Testis (tissue), 2 donors: ENCODE measurements at regions not wholly inside any gene's neighbourhood (a gene's known extent, or its start where the extent isn't known, plus 50 kb on each side); places are given as distances from the start of the nearest gene placed in this dataset.

Source experiments
- DNase-seq: peaks from one replicate; pipeline ENCODE4 v3.0.0-alpha.2; 2019
- H3K27ac ChIP-seq, 2 donors: fragments of 200-600 bp; sonication (generic); one replicate each; pipeline ENCODE4 v1.5.1; 2019
- H3K27me3 ChIP-seq: fragments of 200-600 bp; sonication (generic); one replicate; pipeline ENCODE4 v1.5.1; 2019
- H3K36me3 ChIP-seq: fragments of 200-600 bp; sonication (generic); one replicate; pipeline ENCODE4 v1.5.1; 2017; ENCODE audit warnings: low read depth; ENCODE audit errors: missing control alignments
- H3K4me1 ChIP-seq: fragments of 200-600 bp; sonication (generic); one replicate; pipeline ENCODE4 v1.5.1; 2019
- H3K4me3 ChIP-seq, 2 donors: fragments of 200-600 bp; sonication (generic); one replicate each; pipeline ENCODE4 v1.5.1; 2017 to 2019
- H3K9me3 ChIP-seq: fragments of 200-600 bp; sonication (generic); one replicate; pipeline ENCODE4 v1.5.1; 2017
- POLR2A ChIP-seq: fragments of 450-650 bp; IDR thresholded peaks from one replicate; pipeline ENCODE4 v1.6.1; 2017; ENCODE audit warnings: antibody characterized with exemption, mild to moderate bottlenecking, moderate library complexity
- WGBS, 2 donors: methylation state at CpG; one replicate each; pipeline ENCODE4 v1.1.5; 2018; 5-methylcytosine and 5-hydroxymethylcytosine counted together
- intact Hi-C: fragments of 100-400 bp; cut with DNase I; formaldehyde crosslinking; loops from one replicate; pipeline ENCODE4 v1.15.1; 2023; ENCODE audit warnings: low total_unique reads
- TF ChIP-seq, protein P1 (sequence below), 3 experiments: fragments of 450-650 bp in 2 of 3; fragments of 200-600 bp in 1 of 3; sonication (generic) in 1 of 3; IDR thresholded peaks; one replicate each; pipeline ENCODE4 v1.5.1; 2016 to 2019; ENCODE audit warnings: antibody characterized with exemption in 3 of 3, mild to moderate bottlenecking in 2 of 3, moderate library complexity in 1 of 3

DNA sequence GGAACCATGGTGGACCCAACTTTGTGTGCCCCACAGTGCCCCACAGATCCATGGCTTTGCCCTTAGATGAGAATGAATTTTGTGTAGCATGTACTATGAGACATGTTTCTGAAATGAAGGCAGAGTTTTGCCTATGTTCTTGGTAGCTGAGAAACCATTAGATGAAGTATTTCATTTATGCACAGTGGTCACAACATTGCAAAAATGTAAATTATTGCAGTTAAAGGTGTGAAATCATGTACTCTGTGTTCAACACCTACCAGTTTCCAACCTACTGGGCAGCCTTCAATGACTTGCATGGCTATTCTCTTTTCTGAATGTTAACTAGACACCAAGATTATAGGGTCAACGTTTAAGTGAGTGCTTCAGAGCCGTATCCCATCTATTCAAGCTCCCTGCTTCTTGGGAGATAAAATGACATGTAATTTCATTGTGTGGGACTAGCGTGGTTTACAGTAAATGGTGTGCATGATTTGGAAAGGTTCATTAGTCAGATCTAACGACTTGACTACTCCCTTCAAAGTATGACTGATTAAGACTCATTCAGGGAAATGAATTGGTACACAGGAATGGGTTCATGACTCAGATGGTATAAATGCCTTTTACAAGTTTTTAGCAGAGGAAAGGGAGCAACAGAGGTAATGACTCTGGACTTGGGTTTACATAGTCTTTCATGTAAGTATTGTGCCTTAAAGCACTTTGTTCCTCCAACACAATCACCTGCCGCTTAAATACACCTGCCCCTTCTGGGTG lies 106.1 kb upstream of the AKIRIN2 start:
- no peak for DNase-seq
- no peaks in the 10 kb centered on the region for H3K36me3 ChIP-seq
- no peaks in the 10 kb centered on the region for H3K9me3 ChIP-seq
- no peak overlapping the region for H3K4me3 ChIP-seq
- no peak for TF ChIP-seq POLR2A
- TF ChIP-seq, protein P1, sequence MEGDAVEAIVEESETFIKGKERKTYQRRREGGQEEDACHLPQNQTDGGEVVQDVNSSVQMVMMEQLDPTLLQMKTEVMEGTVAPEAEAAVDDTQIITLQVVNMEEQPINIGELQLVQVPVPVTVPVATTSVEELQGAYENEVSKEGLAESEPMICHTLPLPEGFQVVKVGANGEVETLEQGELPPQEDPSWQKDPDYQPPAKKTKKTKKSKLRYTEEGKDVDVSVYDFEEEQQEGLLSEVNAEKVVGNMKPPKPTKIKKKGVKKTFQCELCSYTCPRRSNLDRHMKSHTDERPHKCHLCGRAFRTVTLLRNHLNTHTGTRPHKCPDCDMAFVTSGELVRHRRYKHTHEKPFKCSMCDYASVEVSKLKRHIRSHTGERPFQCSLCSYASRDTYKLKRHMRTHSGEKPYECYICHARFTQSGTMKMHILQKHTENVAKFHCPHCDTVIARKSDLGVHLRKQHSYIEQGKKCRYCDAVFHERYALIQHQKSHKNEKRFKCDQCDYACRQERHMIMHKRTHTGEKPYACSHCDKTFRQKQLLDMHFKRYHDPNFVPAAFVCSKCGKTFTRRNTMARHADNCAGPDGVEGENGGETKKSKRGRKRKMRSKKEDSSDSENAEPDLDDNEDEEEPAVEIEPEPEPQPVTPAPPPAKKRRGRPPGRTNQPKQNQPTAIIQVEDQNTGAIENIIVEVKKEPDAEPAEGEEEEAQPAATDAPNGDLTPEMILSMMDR (IDR thresholded peaks at IDR 0.05): no peak
- peaks cover 6% of the 10 kb centered on the region for H3K4me1 ChIP-seq
- intact Hi-C loops: no loop called here
- 82 to 86% methylated on average over 5 of the region's 5 CpGs for WGBS, 2 donors
- no peaks in the 10 kb centered on the region for H3K27me3 ChIP-seq
- H3K27ac ChIP-seq: no peak overlapping the region

DNA sequence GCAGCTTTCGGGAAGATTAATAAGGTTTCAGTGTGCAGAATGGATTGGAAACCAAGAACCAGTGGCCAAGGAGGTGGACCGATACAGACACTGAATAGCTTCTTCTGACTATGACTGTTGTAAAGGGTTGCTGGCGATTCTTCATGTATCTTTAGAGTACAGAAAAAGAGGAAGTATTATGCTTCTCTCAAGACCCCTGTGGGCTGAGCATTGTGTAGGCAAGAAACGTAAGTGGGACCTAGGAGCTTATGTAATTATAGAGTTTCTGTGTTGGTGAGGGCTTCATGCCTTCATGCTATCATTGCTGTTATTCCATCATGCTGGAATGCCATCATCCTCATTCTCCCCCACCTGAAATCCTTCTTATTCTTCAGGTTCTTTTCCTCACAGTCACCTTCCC lies 105.4 kb upstream of the AKIRIN2 start:
- H3K4me1 ChIP-seq: peaks cover 6% of the 10 kb centered on the region

DNA sequence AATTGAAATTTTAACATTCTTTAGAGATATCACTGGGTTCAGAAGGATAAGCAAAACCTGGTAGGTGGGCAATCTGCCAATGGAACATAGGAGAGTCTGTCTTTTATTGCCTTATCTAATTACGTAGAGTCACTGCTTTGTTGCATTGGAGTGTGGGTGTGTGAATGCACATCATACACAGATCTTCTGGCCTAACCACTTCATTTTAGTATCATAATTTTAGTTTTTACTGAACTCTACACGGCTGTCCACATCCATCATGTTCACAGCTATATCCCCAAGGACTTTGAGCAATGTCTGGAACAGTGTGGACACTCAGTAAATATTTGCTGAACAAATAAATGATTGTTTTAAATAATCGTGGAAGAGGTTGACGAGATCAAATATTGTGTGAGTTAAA lies 104.6 kb upstream of the AKIRIN2 start:
- Histone ChIP-seq H3K4me1 (peaks cover 6% of the 10 kb centered on the region), H3K27ac (no peak overlapping the region), H3K4me3 (no peak overlapping the region), H3K36me3 (no peaks in the 10 kb centered on the region), H3K9me3 (no peaks in the 10 kb centered on the region), H3K27me3 (no peaks in the 10 kb centered on the region)
- intact Hi-C loops: no loop called here
- 40 to 53% methylated on average over 4 of the region's 4 CpGs for WGBS, 2 donors
- TF ChIP-seq, protein P1 (IDR thresholded peaks at IDR 0.05): no peak
- TF ChIP-seq POLR2A: no peak
- DNase-seq: no peak

More for the DNA sequence above, 105.4 kb upstream of the AKIRIN2 start:
- 90 to 93% methylated on average over 4 of the region's 4 CpGs for WGBS, 2 donors
- no peaks in the 10 kb centered on the region for H3K9me3 ChIP-seq
- H3K4me3 ChIP-seq: no peak overlapping the region
- intact Hi-C loops: no loop called here
- H3K27me3 ChIP-seq: no peaks in the 10 kb centered on the region
- H3K36me3 ChIP-seq: no peaks in the 10 kb centered on the region
- H3K27ac ChIP-seq: no peak overlapping the region
- DNase-seq: no peak
- TF ChIP-seq POLR2A: no peak
- TF ChIP-seq, protein P1 (IDR thresholded peaks at IDR 0.05): no peak

DNA sequence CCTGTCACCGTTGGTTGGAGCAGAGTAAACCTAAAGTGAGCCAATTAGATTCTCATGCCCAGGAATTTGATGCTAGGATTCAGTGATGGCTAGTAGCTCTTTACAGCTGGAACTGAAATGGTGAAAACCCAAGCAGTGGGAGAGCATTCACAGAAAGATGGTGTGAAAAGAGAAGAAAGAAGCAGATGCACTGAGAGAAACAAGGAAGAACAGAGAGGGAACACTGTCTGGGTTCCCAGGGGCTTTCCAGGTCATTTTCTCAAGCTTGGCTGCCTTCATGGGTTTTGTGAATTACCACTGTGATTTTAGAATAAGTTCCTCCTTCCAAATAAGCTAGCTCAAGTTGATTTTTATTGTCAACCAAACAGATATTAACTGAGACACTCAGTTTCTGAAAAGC lies 104.1 kb upstream of the AKIRIN2 start:
- H3K4me1 ChIP-seq: peaks cover 6% of the 10 kb centered on the region
- H3K9me3 ChIP-seq: no peaks in the 10 kb centered on the region
- H3K27me3 ChIP-seq: no peaks in the 10 kb centered on the region
- no peak overlapping the region for H3K27ac ChIP-seq
- intact Hi-C loops: no loop called here
- H3K36me3 ChIP-seq: no peaks in the 10 kb centered on the region
- TF ChIP-seq POLR2A: no peak
- TF ChIP-seq, protein P1 (IDR thresholded peaks at IDR 0.05): no peak
- H3K4me3 ChIP-seq: no peak overlapping the region
- DNase-seq: no peak
- WGBS, 2 donors: 73% methylated on average over 1 of the region's 1 CpG

DNA sequence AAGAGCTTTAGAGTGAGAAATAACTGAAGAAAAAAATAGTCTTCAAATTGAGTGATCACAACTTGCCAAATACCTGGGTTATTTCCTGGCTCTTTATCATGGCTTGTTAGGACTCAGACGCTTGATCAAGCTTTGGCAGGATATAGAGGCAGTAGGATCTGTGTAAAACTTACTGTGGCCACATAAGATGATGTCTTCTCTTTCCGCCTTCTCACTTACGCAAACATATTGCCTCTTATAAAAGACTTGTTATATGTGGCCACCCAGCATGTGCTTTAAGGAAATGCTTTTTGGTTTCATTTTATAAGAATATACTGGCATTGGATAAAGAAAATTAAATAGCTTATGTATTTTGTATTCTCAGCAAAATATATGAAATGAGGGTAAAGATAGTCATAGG lies 101.8 kb upstream of the AKIRIN2 start:
- Histone ChIP-seq H3K27me3 (no peaks in the 10 kb centered on the region), H3K4me3 (no peak overlapping the region), H3K9me3 (no peaks in the 10 kb centered on the region), H3K27ac (no peak overlapping the region), H3K4me1 (peaks cover 6% of the 10 kb centered on the region), H3K36me3 (no peaks in the 10 kb centered on the region)
- WGBS, 2 donors: 90 to 96% methylated on average over 3 of the region's 3 CpGs
- intact Hi-C loops: no loop called here
- DNase-seq: no peak
- TF ChIP-seq, protein P1 (IDR thresholded peaks at IDR 0.05): no peak
- TF ChIP-seq POLR2A: no peak
